BLaER1 (cell line): ENCODE measurements at regions not wholly inside any gene's neighbourhood (a gene's known extent, or its start where the extent isn't known, plus 50 kb on each side); places are given as distances from the start of the nearest gene placed in this dataset.

Source experiments
- H3K27ac ChIP-seq: shearing (Covaris generic); formaldehyde crosslinking; 2 replicates; pipeline ENCODE4 v1.8.1; 2022
- H3K27me3 ChIP-seq: shearing (Covaris generic); formaldehyde crosslinking; 2 replicates; pipeline ENCODE4 v1.8.1; 2022
- H3K36me3 ChIP-seq: shearing (Covaris generic); formaldehyde crosslinking; 2 replicates; pipeline ENCODE4 v1.8.1; 2022
- H3K4me1 ChIP-seq: shearing (Covaris generic); formaldehyde crosslinking; 2 replicates; pipeline ENCODE4 v1.8.1; 2022
- H3K4me2 ChIP-seq: shearing (Covaris generic); formaldehyde crosslinking; 2 replicates; pipeline ENCODE4 v1.8.1; 2022
- H3K4me3 ChIP-seq: shearing (Covaris generic); formaldehyde crosslinking; 2 replicates; pipeline ENCODE4 v1.8.1; 2022
- H3K9ac ChIP-seq: shearing (Covaris generic); formaldehyde crosslinking; 2 replicates; pipeline ENCODE4 v1.8.1; 2022
- H3K9me3 ChIP-seq: shearing (Covaris generic); formaldehyde crosslinking; 2 replicates; pipeline ENCODE4 v1.8.1; 2022
- H4K20me1 ChIP-seq: shearing (Covaris generic); formaldehyde crosslinking; 2 replicates; pipeline ENCODE4 v1.8.1; 2022
- Cebpa-rat ChIP-seq: shearing (Covaris generic); IDR thresholded peaks from 2 replicates; pipeline ENCODE4 v1.8.1; 2022

DNA sequence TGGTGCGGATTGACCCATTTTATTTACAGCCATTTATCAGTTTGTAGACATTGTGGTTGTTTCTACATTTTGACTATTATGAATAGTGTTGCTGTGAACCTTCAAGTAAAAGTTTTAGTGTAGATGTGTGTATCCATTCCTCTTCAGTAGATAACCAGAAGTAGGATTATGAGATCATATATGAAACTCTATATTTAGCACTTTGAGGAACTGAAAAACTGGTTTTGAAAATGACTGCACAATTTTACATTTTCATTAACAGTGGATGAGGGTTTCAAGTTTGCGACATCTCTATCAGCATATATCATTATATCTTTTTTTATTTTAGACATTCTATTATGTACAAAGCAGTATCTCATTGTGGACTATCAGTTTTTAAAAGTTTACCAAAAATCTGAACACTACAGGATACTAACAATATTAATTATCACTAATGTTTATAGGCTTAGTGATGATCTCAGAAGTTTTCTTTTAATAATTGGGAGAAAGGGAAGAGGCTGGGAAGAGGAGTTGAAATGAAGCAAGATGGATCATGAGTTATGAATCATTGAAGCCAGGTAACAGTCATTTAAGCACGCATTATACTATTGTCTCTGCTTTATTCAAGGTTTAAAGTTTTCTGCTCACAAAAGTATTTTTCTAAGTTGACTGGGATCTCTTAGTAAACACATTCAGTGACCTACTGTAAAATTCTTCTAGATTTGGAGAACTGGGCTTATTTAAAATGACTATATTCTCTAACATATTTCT lies 329.0 kb upstream of the LRATD1 start:
- no peak overlapping the region for H3K4me3 ChIP-seq
- H3K4me1 ChIP-seq = peaks cover 4% of the 10 kb centered on the region; the same call in 1 of the 2 replicates
- H4K20me1 ChIP-seq = no peaks in the 10 kb centered on the region
- no peaks in the 10 kb centered on the region for H3K9me3 ChIP-seq
- no peak overlapping the region for H3K9ac ChIP-seq
- no peak for TF ChIP-seq Cebpa-rat
- no peak overlapping the region for H3K4me2 ChIP-seq
- no peak overlapping the region for H3K27ac ChIP-seq
- H3K36me3 ChIP-seq = no peaks in the 10 kb centered on the region
- H3K27me3 ChIP-seq = no peaks in the 10 kb centered on the region

DNA sequence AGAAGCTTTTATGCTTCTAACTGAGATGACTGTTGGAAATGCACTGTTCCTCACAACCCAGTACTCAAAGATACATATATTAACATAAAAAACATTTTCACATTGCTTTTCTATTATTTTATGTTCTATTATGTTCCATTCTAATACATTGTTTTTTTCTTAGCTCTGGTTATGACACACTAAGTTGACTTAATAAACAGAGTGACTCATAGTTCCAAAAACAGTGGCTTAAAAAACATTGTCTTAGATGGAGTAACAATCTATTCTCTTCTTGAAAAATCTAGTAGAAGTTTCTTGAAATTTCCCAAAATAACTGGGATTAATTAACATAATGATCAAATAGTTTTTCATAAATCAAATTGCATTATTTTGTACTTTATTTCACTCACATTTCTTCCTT lies 328.2 kb upstream of the LRATD1 start:
- Histone ChIP-seq H3K4me3 (no peak overlapping the region), H3K27ac (no peak overlapping the region), H3K4me2 (no peak overlapping the region), H3K27me3 (no peaks in the 10 kb centered on the region), H4K20me1 (no peaks in the 10 kb centered on the region), H3K9me3 (no peaks in the 10 kb centered on the region), H3K9ac (no peak overlapping the region), H3K36me3 (no peaks in the 10 kb centered on the region), H3K4me1 (peaks cover 4% of the 10 kb centered on the region; the same call in 1 of the 2 replicates)
- TF ChIP-seq Cebpa-rat = no peak

DNA sequence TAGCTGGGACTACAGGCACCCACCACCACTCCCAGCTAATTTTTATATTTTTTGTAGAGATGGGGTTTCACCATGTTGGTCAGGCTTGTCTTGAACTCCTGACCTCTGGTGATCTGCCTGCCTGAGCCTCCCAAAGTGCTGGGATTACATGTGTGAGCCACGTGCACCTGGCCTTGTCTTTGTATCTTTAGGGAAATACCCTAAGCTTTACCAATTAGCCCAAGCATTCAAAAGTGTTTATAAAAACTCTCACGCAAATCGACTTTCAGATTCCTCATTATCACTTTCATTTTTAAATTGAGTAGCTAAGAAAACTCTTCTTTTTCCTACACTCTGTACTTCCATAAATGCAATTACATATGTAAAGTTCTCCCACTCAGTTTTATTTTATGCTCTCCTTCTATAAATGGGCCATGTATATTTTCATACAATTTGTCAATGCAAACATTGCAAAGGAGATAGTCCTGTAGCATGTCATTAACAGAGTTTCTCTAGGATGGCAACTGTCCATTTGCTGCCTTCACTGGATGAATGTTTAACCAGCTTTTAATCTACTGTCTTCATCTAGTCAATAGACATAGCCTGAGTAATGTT lies 326.2 kb upstream of the LRATD1 start:
- no peak for TF ChIP-seq Cebpa-rat
- Histone ChIP-seq H3K4me3 (no peak overlapping the region), H3K27ac (no peak overlapping the region), H3K9ac (no peak overlapping the region), H4K20me1 (no peaks in the 10 kb centered on the region), H3K4me1 (peaks cover 4% of the 10 kb centered on the region; the same call in 1 of the 2 replicates), H3K4me2 (no peak overlapping the region), H3K36me3 (no peaks in the 10 kb centered on the region), H3K27me3 (no peaks in the 10 kb centered on the region), H3K9me3 (no peaks in the 10 kb centered on the region)

- H3K36me3 ChIP-seq = no peaks in the 10 kb centered on the region
- H4K20me1 ChIP-seq = no peaks in the 10 kb centered on the region
- H3K27me3 ChIP-seq = no peaks in the 10 kb centered on the region
- H3K9ac ChIP-seq = no peak overlapping the region
- H3K27ac ChIP-seq = no peak overlapping the region
- H3K9me3 ChIP-seq = no peaks in the 10 kb centered on the region
- TF ChIP-seq Cebpa-rat = no peak
- H3K4me1 ChIP-seq = no peaks in the 10 kb centered on the region
- no peak overlapping the region for H3K4me2 ChIP-seq
- H3K4me3 ChIP-seq = no peak overlapping the region
Measured at GRCh38 chr2:14313341-14313740, 319.2 kb upstream of the LRATD1 start.

GRCh38 chr2:14316594-14316993 lies 315.9 kb upstream of the LRATD1 start:
- no peaks in the 10 kb centered on the region for H4K20me1 ChIP-seq
- no peak overlapping the region for H3K4me2 ChIP-seq
- H3K4me3 ChIP-seq = no peak overlapping the region
- TF ChIP-seq Cebpa-rat = no peak
- H3K27me3 ChIP-seq = no peaks in the 10 kb centered on the region
- H3K36me3 ChIP-seq = no peaks in the 10 kb centered on the region
- H3K9ac ChIP-seq = no peak overlapping the region
- no peaks in the 10 kb centered on the region for H3K4me1 ChIP-seq
- no peaks in the 10 kb centered on the region for H3K9me3 ChIP-seq
- H3K27ac ChIP-seq = no peak overlapping the region

DNA sequence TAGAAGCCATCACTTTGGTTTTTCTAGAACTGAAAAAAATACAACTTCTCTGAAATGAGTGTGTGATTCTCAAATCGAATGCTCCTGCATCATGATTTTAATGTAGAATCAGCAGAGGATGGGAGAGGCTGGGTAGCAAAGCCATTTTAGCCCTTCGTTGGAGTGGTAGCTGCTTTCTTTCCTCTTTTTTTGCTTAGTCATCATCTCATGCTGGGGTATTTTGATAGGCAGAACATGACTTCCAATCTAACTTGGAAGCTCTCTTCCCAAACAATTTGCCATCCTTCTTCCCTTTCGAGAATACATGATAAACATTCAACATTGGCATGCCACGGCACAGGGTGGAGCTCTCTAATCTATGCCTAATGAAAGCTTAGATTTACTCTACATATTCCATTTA lies 311.2 kb upstream of the LRATD1 start:
- Histone ChIP-seq H3K9me3 (no peaks in the 10 kb centered on the region), H3K27ac (no peak overlapping the region)

GRCh38 chr2:14322306-14322705 lies 310.2 kb upstream of the LRATD1 start:
- H3K27me3 ChIP-seq = no peaks in the 10 kb centered on the region
- H3K9me3 ChIP-seq = no peaks in the 10 kb centered on the region
- H3K4me3 ChIP-seq = no peak overlapping the region
- no peak overlapping the region for H3K4me2 ChIP-seq
- no peak overlapping the region for H3K9ac ChIP-seq
- no peaks in the 10 kb centered on the region for H3K4me1 ChIP-seq
- H3K27ac ChIP-seq = no peak overlapping the region
- H4K20me1 ChIP-seq = no peaks in the 10 kb centered on the region
- H3K36me3 ChIP-seq = no peaks in the 10 kb centered on the region
- no peak for TF ChIP-seq Cebpa-rat

More for the DNA sequence above, 311.2 kb upstream of the LRATD1 start:
- TF ChIP-seq Cebpa-rat = no peak
- H3K4me3 ChIP-seq = no peak overlapping the region
- H3K27me3 ChIP-seq = no peaks in the 10 kb centered on the region
- no peak overlapping the region for H3K4me2 ChIP-seq
- H3K9ac ChIP-seq = no peak overlapping the region
- H4K20me1 ChIP-seq = no peaks in the 10 kb centered on the region
- no peaks in the 10 kb centered on the region for H3K36me3 ChIP-seq
- H3K4me1 ChIP-seq = no peaks in the 10 kb centered on the region

DNA sequence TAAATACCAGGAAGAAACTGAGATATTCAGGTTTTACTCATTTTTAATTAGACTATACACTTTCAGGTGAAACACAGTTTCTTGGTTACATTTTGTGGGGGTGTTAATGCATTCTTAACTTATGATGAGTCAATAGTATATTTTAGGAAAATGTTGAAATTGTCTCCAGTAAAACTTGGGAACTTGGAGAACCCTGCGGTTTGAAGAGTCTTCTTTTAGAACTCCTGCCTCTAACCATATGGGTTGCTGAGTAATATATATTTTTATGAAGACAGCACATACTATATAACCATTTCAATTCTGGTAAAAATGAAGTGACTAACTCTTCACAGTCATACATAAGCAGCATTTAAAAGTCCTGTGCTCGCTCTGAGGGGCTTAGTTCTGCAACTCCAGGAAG lies 308.2 kb upstream of the LRATD1 start:
- Histone ChIP-seq H3K9ac (no peak overlapping the region), H3K4me2 (no peak overlapping the region), H4K20me1 (no peaks in the 10 kb centered on the region), H3K4me1 (no peaks in the 10 kb centered on the region), H3K9me3 (no peaks in the 10 kb centered on the region), H3K27ac (no peak overlapping the region), H3K27me3 (no peaks in the 10 kb centered on the region), H3K4me3 (no peak overlapping the region), H3K36me3 (no peaks in the 10 kb centered on the region)
- TF ChIP-seq Cebpa-rat = no peak

DNA sequence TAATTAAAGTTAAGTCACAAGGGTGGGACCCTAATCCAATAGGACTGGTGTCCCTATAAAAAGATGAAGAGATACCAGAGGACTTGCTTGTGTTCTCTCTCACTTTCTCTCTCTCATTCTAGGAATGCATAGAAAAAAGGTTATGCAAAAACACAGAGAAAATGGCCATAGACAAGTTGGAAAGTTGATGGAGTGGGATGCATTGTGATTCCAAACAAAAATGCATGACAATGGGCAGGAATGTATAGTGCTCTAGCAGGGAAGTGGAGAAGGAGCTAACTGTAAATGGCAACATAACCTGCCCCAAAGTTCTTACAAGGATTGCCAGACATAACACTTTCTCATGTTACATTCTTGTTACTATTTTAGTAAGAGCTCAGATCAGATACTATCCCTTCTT lies 301.6 kb upstream of the LRATD1 start:
- no peak overlapping the region for H3K9ac ChIP-seq
- H3K4me3 ChIP-seq = no peak overlapping the region
- H3K4me1 ChIP-seq = no peaks in the 10 kb centered on the region
- no peak overlapping the region for H3K27ac ChIP-seq
- H3K9me3 ChIP-seq = no peaks in the 10 kb centered on the region
- no peak overlapping the region for H3K4me2 ChIP-seq
- no peaks in the 10 kb centered on the region for H3K36me3 ChIP-seq
- H3K27me3 ChIP-seq = no peaks in the 10 kb centered on the region
- H4K20me1 ChIP-seq = no peaks in the 10 kb centered on the region
- no peak for TF ChIP-seq Cebpa-rat

DNA sequence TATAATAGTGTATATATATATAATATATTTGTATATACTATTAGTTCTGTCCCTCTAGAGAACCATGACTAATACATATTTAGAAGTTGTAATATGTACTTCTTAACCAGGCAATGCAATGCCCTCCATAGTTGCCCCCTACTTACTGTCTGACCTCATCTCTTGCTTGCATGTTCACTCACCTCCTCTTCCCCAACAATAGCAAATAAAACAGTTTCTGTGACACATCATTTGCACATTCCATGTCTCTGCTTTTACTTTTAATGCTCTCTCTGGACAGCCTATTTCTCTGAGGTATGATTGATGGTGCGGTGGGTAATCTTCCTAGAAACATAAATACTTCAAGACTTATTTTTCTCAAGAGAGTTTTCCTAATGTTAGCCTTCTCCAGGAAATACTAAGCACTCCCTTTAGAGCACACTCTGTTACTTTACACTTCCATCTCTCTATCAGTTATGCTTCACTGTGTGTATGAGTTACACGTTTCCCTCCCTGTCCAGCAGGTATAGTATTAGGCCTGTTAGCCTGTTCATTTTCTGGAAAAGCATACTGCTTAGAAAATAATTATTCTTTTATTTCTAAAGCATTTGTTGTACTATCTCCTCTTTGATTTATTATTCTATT lies 295.6 kb upstream of the LRATD1 start:
- Histone ChIP-seq H3K4me2 (no peak overlapping the region), H4K20me1 (no peaks in the 10 kb centered on the region), H3K36me3 (no peaks in the 10 kb centered on the region), H3K4me1 (no peaks in the 10 kb centered on the region), H3K9me3 (no peaks in the 10 kb centered on the region), H3K27ac (no peak overlapping the region), H3K4me3 (no peak overlapping the region), H3K27me3 (no peaks in the 10 kb centered on the region), H3K9ac (no peak overlapping the region)
- TF ChIP-seq Cebpa-rat = no peak
